ENCODE measurements at regions not wholly inside any gene's neighbourhood (a gene's known extent, or its start where the extent isn't known, plus 50 kb on each side); places are given as distances from the start of the nearest gene placed in this dataset.

DNA sequence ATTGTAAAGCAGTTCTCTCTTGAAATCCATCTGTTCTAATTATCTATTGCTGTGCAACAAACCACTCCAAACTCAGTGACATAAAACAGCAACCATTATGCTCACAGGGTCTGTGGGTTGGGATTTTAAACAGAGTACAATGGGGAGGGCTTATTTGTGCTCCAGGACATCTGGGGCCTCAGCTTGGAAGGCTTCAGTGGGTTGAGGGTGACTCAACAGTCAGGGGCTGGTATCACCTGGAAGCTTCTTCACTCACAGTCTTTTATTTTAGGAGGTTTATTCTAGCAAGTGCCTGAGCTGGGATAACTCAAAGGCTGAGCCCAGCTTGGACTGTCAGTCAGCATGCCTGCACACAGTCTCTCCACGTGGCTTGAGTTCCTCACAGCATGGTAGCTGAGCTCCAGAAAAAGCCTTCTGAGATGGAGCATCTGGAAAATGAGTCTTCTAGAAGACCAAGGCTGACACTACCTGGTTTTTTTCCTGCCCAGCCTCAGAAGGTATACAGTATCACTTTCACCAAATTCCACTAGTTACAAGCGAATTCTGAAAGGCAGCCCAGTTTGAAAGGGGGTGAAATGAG is 234.6 kb upstream of the ID4 start:
- no peak for DNase-seq
- no peak overlapping the region for H2AFZ ChIP-seq (ENCODE audit: low read length)
- no TSS peak for BruUV-seq (replicated peaks)
- no peaks in the 10 kb centered on the region for H3K9me3 ChIP-seq (ENCODE audit: low read length)
- no peaks in the 10 kb centered on the region for H3F3A ChIP-seq (ENCODE audit: low read length, unreplicated experiment)
- no peak overlapping the region for H3K9ac ChIP-seq (ENCODE audit: low read length)
- no peak for ATAC-seq
- TF ChIP-seq EZH2 (IDR thresholded peaks at IDR 0.05; ENCODE audit: low read length, unreplicated experiment) = no peak
- no peak for TF ChIP-seq EZH2phosphoT487 (IDR thresholded peaks at IDR 0.05; ENCODE audit: borderline replicate concordance, low read length)
- TF ChIP-seq, protein P1, sequence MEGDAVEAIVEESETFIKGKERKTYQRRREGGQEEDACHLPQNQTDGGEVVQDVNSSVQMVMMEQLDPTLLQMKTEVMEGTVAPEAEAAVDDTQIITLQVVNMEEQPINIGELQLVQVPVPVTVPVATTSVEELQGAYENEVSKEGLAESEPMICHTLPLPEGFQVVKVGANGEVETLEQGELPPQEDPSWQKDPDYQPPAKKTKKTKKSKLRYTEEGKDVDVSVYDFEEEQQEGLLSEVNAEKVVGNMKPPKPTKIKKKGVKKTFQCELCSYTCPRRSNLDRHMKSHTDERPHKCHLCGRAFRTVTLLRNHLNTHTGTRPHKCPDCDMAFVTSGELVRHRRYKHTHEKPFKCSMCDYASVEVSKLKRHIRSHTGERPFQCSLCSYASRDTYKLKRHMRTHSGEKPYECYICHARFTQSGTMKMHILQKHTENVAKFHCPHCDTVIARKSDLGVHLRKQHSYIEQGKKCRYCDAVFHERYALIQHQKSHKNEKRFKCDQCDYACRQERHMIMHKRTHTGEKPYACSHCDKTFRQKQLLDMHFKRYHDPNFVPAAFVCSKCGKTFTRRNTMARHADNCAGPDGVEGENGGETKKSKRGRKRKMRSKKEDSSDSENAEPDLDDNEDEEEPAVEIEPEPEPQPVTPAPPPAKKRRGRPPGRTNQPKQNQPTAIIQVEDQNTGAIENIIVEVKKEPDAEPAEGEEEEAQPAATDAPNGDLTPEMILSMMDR (conservative IDR thresholded peaks at IDR 0.05; ENCODE audit: low read depth, low read length) = no peak
- H4K20me1 ChIP-seq (ENCODE audit: low read length) = no peaks in the 10 kb centered on the region
- ChIA-PET CTCF (no interaction called here), POLR2A (ENCODE audit: unreplicated experiment) (no interaction called here)
- no peak overlapping the region for H3K27ac ChIP-seq (ENCODE audit: low read length)
- H3K4me3 ChIP-seq (ENCODE audit: low read length) = no peak overlapping the region
- no peaks in the 10 kb centered on the region for H3K36me3 ChIP-seq (ENCODE audit: low read depth, low read length)
- no peaks in the 10 kb centered on the region for H3K4me1 ChIP-seq (ENCODE audit: insufficient read depth, low read length)
- H3K79me2 ChIP-seq (ENCODE audit: low read length) = no peaks in the 10 kb centered on the region
- no peaks in the 10 kb centered on the region for H3K9me2 ChIP-seq (replicated peaks; ENCODE audit: low read length)
- H3K27me3 ChIP-seq (ENCODE audit: low read length) = no peaks in the 10 kb centered on the region
- no peak overlapping the region for H3K4me2 ChIP-seq (ENCODE audit: low read length)
- intact Hi-C loops (cut with micrococcal nuclease) = no loop called here

DNA sequence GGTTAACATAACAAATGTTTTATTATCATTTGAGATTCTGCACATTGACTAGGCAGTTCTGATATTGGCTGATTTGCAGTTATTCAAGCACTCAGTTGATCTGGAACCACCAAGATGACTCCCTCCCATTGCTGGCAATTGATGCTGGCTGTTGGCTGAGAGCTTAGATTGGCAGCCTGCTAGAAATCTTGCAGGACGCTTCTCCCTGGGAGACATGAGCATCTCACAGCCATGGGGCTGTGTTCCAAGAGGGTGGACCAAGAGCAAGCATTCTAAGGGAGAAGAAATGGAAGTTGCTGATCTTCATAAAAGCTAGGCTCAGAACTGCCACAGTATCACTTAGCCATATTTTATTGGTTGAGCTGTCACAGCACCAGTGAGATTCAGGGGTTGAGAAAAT is 233.4 kb upstream of the ID4 start:
- H3K4me2 ChIP-seq (ENCODE audit: low read length) = no peak overlapping the region
- H3K4me3 ChIP-seq (ENCODE audit: low read length) = no peak overlapping the region
- H3K36me3 ChIP-seq (ENCODE audit: low read depth, low read length) = no peaks in the 10 kb centered on the region
- CTCF ChIA-PET = no interaction called here
- H3K9ac ChIP-seq (ENCODE audit: low read length) = no peak overlapping the region
- no TSS peak for BruUV-seq (replicated peaks)
- H2AFZ ChIP-seq (ENCODE audit: low read length) = no peak overlapping the region
- no peaks in the 10 kb centered on the region for H3K79me2 ChIP-seq (ENCODE audit: low read length)
- no peaks in the 10 kb centered on the region for H3F3A ChIP-seq (ENCODE audit: low read length, unreplicated experiment)
- POLR2A ChIA-PET (ENCODE audit: unreplicated experiment) = no interaction called here
- intact Hi-C loops (cut with micrococcal nuclease) = no loop called here
- no peaks in the 10 kb centered on the region for H3K9me2 ChIP-seq (replicated peaks; ENCODE audit: low read length)
- H3K4me1 ChIP-seq (ENCODE audit: insufficient read depth, low read length) = no peaks in the 10 kb centered on the region
- H4K20me1 ChIP-seq (ENCODE audit: low read length) = no peaks in the 10 kb centered on the region
- no peaks in the 10 kb centered on the region for H3K9me3 ChIP-seq (ENCODE audit: low read length)
- H3K27ac ChIP-seq (ENCODE audit: low read length) = no peak overlapping the region
- ATAC-seq = no peak
- no peaks in the 10 kb centered on the region for H3K27me3 ChIP-seq (ENCODE audit: low read length)
- TF ChIP-seq EZH2 (IDR thresholded peaks at IDR 0.05; ENCODE audit: low read length, unreplicated experiment) = no peak
- TF ChIP-seq EZH2phosphoT487 (IDR thresholded peaks at IDR 0.05; ENCODE audit: borderline replicate concordance, low read length) = no peak
- TF ChIP-seq, protein P1 (conservative IDR thresholded peaks at IDR 0.05; ENCODE audit: low read depth, low read length) = no peak
- no peak for DNase-seq

DNA sequence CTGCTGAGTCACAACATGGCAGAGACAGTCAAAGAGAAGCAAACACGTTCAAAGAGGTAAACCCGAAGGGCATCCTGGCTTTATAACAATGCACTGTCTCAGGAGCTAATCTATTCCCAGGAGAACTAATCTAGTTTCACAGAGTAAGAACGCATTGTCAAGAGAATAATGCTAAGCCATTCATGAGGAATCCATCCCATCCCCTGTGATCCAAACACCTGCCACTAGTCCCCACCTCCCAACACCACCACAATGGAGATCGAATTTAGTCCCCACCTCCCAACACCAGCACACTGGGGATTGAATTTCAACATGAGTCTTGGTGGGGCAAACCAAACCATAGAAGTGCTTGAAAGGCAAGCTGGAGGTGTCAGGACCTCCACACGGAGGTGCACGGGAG is 231.5 kb upstream of the ID4 start:
- Histone ChIP-seq H2AFZ (ENCODE audit: low read length) (no peak overlapping the region), H3K79me2 (ENCODE audit: low read length) (no peaks in the 10 kb centered on the region), H3K4me3 (ENCODE audit: low read length) (no peak overlapping the region), H3F3A (ENCODE audit: low read length, unreplicated experiment) (no peaks in the 10 kb centered on the region), H3K4me2 (ENCODE audit: low read length) (no peak overlapping the region), H3K36me3 (ENCODE audit: low read depth, low read length) (no peaks in the 10 kb centered on the region), H3K4me1 (ENCODE audit: insufficient read depth, low read length) (no peaks in the 10 kb centered on the region), H3K27me3 (ENCODE audit: low read length) (no peaks in the 10 kb centered on the region), H3K27ac (ENCODE audit: low read length) (no peak overlapping the region), H3K9me3 (ENCODE audit: low read length) (no peaks in the 10 kb centered on the region), H4K20me1 (ENCODE audit: low read length) (no peaks in the 10 kb centered on the region), H3K9ac (ENCODE audit: low read length) (no peak overlapping the region), H3K9me2 (replicated peaks; ENCODE audit: low read length) (no peaks in the 10 kb centered on the region)
- no TSS peak for BruUV-seq (replicated peaks)
- ChIA-PET CTCF (no interaction called here), POLR2A (ENCODE audit: unreplicated experiment) (no interaction called here)
- DNase-seq = no peak
- intact Hi-C loops (cut with micrococcal nuclease) = no loop called here
- no peak for ATAC-seq
- TF ChIP-seq, protein P1 (conservative IDR thresholded peaks at IDR 0.05; ENCODE audit: low read depth, low read length) = no peak
- no peak for TF ChIP-seq EZH2 (IDR thresholded peaks at IDR 0.05; ENCODE audit: low read length, unreplicated experiment)
- no peak for TF ChIP-seq EZH2phosphoT487 (IDR thresholded peaks at IDR 0.05; ENCODE audit: borderline replicate concordance, low read length)

Data from PC-3 (cell line).